Subcutaneous abdominal adipose tissue (tissue), 5 donors: ENCODE measurements at regions not wholly inside any gene's neighbourhood (a gene's known extent, or its start where the extent isn't known, plus 50 kb on each side); places are given as distances from the start of the nearest gene placed in this dataset.
"Not testable (repeated sequence)": the region's sequence is repeated elsewhere in the genome, so short reads cannot be mapped to it uniquely, and the experiment has no call there.

Source experiments
- H3K27ac ChIP-seq: one replicate; pipeline ENCODE4 v1.7.0; 2013; ENCODE audit warnings: low read depth, mild to moderate bottlenecking, inconsistent platforms, low read length, moderate library complexity
- H3K27me3 ChIP-seq, 5 donors: one replicate each; pipeline ENCODE4 v1.7.0; 2013; ENCODE audit warnings: low read length in 5 of 5, inconsistent platforms in 1 of 5; ENCODE audit not compliant: control insufficient read depth in 5 of 5, insufficient read depth in 4 of 5
- H3K36me3 ChIP-seq, 5 donors: one replicate each; pipeline ENCODE4 v1.7.0; 2013; ENCODE audit warnings: low read length in 5 of 5; ENCODE audit not compliant: control insufficient read depth in 5 of 5, insufficient read depth in 5 of 5
- H3K4me1 ChIP-seq, 5 donors: one replicate each; pipeline ENCODE4 v1.7.0; 2013; ENCODE audit warnings: low read length in 5 of 5, mild to moderate bottlenecking in 3 of 5, moderate library complexity in 1 of 5; ENCODE audit not compliant: control insufficient read depth in 5 of 5, insufficient read depth in 5 of 5
- H3K4me3 ChIP-seq, 5 donors: one replicate each; pipeline ENCODE4 v1.7.0; 2013; ENCODE audit warnings: low read length in 5 of 5, low read depth in 1 of 5
- H3K9ac ChIP-seq, 5 donors: one replicate each; pipeline ENCODE4 v1.7.0; 2013; ENCODE audit warnings: low read length in 5 of 5, mild to moderate bottlenecking in 4 of 5, moderate library complexity in 3 of 5
- H3K9me3 ChIP-seq, 5 donors: one replicate each; pipeline ENCODE4 v1.7.0; 2013; ENCODE audit warnings: low read length in 5 of 5; ENCODE audit not compliant: control insufficient read depth in 5 of 5
- donor health status: healthy.
- donor health status: healthy.
- donor health status: healthy.
- donor health status: healthy.
- donor health status: healthy.

DNA sequence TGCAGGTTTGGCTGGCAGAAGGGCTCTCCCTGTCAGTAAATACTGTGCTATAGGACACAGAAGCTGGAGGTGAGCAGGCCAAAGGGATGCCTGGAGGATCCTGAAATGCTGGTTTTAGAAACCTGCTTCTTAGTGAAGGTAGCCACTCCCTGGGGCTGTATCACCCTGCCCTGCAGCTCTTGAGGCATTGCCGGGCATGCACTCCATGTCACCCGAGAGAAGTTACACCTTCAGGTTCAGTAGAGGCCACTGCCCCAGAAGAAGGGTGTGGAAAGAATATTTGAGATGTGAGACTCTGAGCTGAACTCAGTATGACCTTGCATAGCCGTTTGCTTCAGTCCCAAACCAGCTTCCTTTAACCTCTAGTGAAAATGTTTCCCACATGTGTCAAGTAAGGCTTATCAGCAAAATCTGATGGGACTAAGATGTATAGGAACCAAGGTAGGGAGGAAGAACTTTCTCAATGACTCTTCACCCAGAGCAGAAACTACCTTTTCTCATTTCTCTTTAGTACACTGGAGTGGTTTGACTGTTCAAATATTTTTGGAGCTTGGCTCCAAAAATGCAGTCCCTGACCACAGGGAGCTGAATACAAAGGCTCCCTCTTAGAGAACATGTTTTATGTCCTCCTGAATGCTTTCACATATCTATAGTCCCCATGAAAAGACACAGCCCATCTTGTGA is 164.5 kb upstream of the DYRK2 start:
- no peak overlapping the region for H3K27ac ChIP-seq
- H3K4me3 ChIP-seq, result no peak overlapping the region
- H3K9me3 ChIP-seq, result peaks cover 0 to 13% (median 4%) of the 10 kb centered on the region in 5 donors
- H3K36me3 ChIP-seq, result no peaks in the 10 kb centered on the region
- peaks cover 0 to 12% (median 4%) of the 10 kb centered on the region in 5 donors for H3K4me1 ChIP-seq
- no peak overlapping the region for H3K9ac ChIP-seq
- H3K27me3 ChIP-seq, result no peaks in the 10 kb centered on the region

DNA sequence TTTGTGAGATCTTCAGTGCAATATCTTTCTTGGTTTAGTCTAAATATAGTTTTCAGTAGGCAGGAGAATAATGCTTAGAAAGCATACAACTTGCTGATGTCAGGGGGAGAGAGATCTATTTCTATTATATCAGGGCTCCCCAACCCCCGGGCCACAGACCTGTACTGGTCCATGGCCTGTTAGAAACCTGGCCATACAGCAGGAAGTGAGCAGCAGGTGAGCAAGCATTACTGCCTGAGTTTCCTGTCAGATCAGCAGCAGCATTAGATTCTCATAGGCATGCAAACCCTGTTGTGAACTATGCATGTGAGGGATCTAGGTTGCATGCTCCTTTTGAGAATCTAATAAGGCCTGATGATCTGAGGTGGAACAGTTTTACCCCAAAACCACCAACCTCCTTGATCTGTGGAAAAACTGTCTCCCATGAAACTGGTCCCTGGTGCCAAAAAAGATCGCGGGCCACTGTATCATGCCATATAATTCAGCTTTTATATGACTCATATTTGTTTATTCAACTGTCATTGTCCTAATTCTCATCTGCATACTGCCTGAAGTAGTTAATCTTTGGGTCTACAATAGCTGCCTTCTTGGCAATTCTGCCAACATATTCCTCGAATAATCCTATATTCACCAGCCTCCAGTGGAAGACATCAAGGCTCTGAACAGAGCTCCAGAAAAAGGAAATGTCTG is 163.6 kb upstream of the DYRK2 start:
- no peak overlapping the region for H3K27ac ChIP-seq

DNA sequence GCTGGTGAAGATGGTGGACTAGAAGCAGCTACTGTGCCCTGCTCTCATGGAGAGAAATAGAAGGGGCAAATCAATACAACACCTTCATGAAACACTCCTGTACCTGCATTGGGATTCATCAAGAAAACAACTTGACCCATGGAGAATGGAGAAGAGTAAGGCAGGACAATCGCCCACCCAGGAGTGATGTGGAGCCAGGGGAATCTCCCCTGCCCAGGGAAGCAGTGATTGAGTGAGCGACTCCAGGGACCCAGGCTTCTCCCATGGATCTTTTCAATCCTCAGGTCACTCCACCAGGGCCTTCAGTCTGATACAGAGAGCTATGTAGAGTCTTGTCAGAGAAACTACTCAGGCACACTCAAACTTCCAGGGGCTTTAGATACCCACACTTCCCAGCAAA is 161.9 kb upstream of the DYRK2 start:
- Histone ChIP-seq H3K9me3 (peaks cover 0 to 18% (median 7%) of the 10 kb centered on the region in 5 donors), H3K4me1 (peaks cover 0 to 12% (median 4%) of the 10 kb centered on the region in 5 donors), H3K27ac (no peak overlapping the region), H3K27me3 (no peaks in the 10 kb centered on the region), H3K9ac (no peak overlapping the region), H3K4me3 (no peak overlapping the region), H3K36me3 (no peaks in the 10 kb centered on the region)

More for the DNA sequence above, 163.6 kb upstream of the DYRK2 start:
- H3K4me1 ChIP-seq, result peaks cover 0 to 12% (median 4%) of the 10 kb centered on the region in 5 donors
- H3K36me3 ChIP-seq, result no peaks in the 10 kb centered on the region
- H3K27me3 ChIP-seq, result no peaks in the 10 kb centered on the region
- no peak overlapping the region for H3K9ac ChIP-seq
- H3K4me3 ChIP-seq, result no peak overlapping the region
- peaks cover 0 to 15% (median 4%) of the 10 kb centered on the region in 5 donors for H3K9me3 ChIP-seq

DNA sequence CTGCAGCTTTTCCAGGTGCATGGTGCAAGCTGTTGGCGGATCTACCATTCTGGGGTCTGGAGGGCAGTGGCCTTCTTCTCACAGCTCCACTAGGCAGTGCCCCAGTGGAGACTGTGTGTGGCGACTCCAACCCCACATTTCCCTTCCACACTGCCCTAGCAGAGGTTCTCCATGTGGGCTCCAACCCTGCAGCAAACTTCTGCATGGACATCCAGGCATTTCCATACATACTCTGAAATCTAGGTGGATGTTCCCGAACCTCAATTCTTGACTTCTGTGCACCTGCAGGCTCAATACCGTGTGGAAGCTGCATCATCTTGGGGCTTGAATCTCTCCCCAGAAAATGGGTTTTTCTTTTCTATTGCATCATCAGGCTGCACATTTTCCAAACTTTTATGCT is 160.2 kb upstream of the DYRK2 start:
- H3K27ac ChIP-seq, H3K9ac ChIP-seq, H3K4me3 ChIP-seq, H3K4me1 ChIP-seq, H3K36me3 ChIP-seq, H3K27me3 ChIP-seq: not testable (repeated sequence)
- H3K9me3 ChIP-seq, result peaks cover 0 to 22% (median 8%) of the 10 kb centered on the region in 5 donors

DNA sequence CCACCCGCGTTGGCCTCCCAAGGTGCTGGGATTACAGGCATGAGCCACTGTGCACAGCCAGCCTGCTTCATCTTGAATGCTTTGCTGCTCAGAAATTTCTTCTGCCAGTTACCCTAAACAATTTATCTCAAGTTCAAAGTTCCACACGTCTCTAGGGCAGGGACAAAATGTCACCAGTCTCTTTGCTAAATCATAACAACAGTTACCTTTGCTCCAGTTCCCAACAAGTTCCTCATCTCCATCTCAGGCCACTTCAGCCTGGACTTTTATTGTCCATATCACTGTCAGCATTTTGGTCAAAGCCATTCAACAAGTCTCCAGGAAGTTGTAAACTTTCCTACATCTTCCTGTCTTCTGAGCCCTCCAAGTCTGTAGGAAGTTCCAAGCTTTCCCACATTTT is 159.5 kb upstream of the DYRK2 start:
- H3K4me3 ChIP-seq, result no peak overlapping the region
- H3K4me1 ChIP-seq, result no peaks in the 10 kb centered on the region
- no peak overlapping the region for H3K9ac ChIP-seq
- no peak overlapping the region for H3K27ac ChIP-seq
- no peaks in the 10 kb centered on the region for H3K27me3 ChIP-seq
- no peaks in the 10 kb centered on the region for H3K36me3 ChIP-seq
- peaks cover 0 to 22% (median 8%) of the 10 kb centered on the region in 5 donors for H3K9me3 ChIP-seq

DNA sequence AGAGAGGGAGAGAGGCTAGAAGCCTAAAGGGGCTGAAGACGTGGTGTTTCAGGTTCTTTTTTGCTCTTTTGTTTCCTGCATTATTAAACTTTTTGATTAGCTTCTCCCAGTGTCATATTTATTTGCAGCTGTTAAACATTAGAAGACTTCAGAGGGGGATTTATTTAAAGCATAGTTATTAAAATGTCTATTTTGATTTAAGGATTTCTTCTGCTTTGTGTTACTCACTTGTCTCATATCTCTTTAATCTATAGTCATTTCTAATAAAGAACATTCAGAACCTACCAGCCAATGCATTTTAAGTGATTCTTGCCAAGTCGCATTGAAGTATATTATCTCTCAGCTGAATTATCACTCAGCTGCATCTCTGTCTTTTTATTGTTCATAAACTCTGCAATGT is 152.0 kb upstream of the DYRK2 start:
- Histone ChIP-seq H3K4me3 (no peak overlapping the region), H3K9ac (no peak overlapping the region), H3K9me3 (peaks cover 0 to 5% (median 2%) of the 10 kb centered on the region in 5 donors), H3K27me3 (no peaks in the 10 kb centered on the region), H3K27ac (no peak overlapping the region), H3K36me3 (no peaks in the 10 kb centered on the region), H3K4me1 (no peaks in the 10 kb centered on the region)

DNA sequence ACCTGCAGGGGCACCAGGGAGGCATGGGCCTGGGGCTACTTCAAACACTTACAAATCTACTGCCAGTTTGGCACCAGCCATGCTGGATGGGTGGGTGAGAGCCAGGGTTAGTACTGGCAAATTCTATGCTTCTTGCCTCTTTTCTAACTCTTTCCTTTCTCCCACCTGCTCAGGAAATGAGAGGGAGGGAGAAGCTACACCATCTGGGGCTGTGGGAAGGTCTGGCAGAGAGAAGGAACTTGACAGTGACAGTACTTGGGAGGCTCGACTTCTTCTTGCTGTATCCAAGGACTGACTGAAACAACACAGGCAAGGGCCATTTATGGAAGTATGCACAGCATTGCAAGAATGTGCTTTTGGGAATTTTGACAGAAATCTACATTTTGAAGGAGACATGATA is 149.6 kb upstream of the DYRK2 start:
- no peak overlapping the region for H3K9ac ChIP-seq
- H3K4me1 ChIP-seq, result no peaks in the 10 kb centered on the region
- H3K27ac ChIP-seq, result no peak overlapping the region
- H3K36me3 ChIP-seq, result no peaks in the 10 kb centered on the region
- H3K27me3 ChIP-seq, result no peaks in the 10 kb centered on the region
- H3K9me3 ChIP-seq, result no peaks in the 10 kb centered on the region
- H3K4me3 ChIP-seq, result no peak overlapping the region

DNA sequence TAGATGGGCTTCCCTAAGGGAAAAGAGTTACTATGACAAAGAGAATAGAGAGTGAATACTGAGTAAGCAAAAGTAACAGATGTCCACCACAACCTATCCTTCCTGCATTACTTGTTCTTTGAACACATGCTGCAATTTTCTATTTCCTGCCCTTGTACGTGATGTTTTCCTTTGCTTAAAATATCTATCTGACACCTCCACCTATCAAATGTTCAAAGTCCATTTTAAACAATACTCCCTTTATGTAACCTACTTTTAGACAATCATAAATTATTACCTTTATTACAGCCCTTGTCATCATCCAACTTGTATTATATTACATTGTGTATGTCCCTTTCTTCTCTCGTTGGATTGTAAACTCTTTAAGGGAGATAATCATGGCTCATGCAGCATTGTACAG is 147.2 kb upstream of the DYRK2 start:
- Histone ChIP-seq H3K27ac (no peak overlapping the region), H3K4me3 (no peak overlapping the region)

DNA sequence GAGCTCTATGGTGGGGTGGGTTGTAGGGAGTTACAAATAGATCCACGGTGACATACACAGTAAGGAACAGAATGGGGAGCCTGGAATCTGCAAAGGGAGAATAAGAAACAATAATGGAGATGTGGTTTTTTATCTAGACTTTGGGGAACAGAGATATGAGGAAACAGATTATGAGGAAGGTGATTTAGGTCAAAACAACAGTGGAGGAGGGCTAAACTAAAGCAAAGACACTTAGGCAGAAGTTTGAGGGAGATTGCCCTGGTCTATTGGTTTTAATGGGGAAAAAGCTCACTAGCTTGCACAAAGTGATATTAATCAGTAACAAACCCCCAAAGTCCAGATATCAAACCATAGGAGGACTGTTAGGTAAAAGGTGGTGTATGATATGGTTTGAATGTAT is 144.5 kb upstream of the DYRK2 start:
- H3K9me3 ChIP-seq, result no peaks in the 10 kb centered on the region
- H3K36me3 ChIP-seq, result no peaks in the 10 kb centered on the region
- H3K4me3 ChIP-seq, result no peak overlapping the region
- no peaks in the 10 kb centered on the region for H3K27me3 ChIP-seq
- no peak overlapping the region for H3K9ac ChIP-seq
- no peak overlapping the region for H3K27ac ChIP-seq
- no peaks in the 10 kb centered on the region for H3K4me1 ChIP-seq

More for the DNA sequence above, 147.2 kb upstream of the DYRK2 start:
- no peaks in the 10 kb centered on the region for H3K36me3 ChIP-seq
- no peaks in the 10 kb centered on the region for H3K4me1 ChIP-seq
- H3K9ac ChIP-seq, result no peak overlapping the region
- no peaks in the 10 kb centered on the region for H3K9me3 ChIP-seq
- no peaks in the 10 kb centered on the region for H3K27me3 ChIP-seq

DNA sequence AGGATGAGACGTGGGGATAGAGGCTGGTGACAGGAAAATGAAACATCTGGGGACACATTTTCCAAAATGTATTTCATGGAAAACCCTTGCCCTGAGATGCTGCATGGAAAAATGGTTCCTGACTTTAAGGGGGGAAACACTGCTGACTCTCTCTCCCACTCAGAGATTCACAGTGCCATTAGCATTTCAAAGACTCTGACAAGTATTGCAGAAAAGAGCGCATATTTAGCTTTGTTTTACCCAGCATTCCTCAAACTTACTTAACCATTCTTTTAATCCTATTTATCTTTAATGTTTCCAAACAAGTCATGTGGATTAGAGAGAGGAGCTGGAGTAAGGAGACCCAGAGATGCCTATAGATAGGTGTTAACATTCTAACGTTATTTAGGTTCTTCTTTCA is 141.8 kb upstream of the DYRK2 start:
- Histone ChIP-seq H3K4me1 (no peaks in the 10 kb centered on the region), H3K27me3 (no peaks in the 10 kb centered on the region), H3K9ac (no peak overlapping the region), H3K36me3 (no peaks in the 10 kb centered on the region), H3K27ac (no peak overlapping the region), H3K4me3 (no peak overlapping the region), H3K9me3 (no peaks in the 10 kb centered on the region)
